ENCODE measurements at regions not wholly inside any gene's neighbourhood (a gene's known extent, or its start where the extent isn't known, plus 50 kb on each side); places are given as distances from the start of the nearest gene placed in this dataset.

DNA sequence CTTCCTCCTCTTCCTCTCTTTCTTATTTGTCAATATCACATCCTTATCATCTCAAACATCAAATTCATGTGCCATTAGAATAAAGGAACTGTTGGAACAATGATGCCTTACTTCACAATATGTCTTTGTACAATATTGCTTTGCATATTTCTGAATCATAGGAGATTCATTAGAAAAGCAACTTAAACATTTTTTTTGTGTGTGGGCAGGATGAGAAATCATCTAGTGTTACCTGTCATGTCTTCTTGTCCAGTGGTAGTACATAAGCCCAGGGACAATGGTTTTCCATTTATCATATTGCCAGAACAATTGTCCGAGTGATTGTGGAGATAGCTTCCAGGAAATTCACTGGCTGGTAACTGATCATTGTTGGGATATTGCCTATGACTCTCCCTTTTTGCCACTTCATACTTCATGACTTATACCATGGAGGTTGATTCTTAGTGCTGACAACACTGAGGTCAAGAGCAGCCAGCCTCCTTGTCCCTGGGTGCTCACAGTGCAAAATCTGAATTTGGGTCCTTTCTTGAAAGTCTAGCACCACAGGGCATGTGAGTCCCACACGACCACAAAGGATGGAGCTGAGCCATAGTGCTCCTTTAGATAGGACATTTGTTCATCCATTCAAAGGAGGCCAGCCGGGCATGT, 215.0 kb downstream of the MDFIC start:
- TF ChIP-seq, protein P1, sequence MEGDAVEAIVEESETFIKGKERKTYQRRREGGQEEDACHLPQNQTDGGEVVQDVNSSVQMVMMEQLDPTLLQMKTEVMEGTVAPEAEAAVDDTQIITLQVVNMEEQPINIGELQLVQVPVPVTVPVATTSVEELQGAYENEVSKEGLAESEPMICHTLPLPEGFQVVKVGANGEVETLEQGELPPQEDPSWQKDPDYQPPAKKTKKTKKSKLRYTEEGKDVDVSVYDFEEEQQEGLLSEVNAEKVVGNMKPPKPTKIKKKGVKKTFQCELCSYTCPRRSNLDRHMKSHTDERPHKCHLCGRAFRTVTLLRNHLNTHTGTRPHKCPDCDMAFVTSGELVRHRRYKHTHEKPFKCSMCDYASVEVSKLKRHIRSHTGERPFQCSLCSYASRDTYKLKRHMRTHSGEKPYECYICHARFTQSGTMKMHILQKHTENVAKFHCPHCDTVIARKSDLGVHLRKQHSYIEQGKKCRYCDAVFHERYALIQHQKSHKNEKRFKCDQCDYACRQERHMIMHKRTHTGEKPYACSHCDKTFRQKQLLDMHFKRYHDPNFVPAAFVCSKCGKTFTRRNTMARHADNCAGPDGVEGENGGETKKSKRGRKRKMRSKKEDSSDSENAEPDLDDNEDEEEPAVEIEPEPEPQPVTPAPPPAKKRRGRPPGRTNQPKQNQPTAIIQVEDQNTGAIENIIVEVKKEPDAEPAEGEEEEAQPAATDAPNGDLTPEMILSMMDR (conservative IDR thresholded peaks at IDR 0.05; ENCODE audit: low read depth, low read length), result no peak
- no peak for TF ChIP-seq EZH2 (IDR thresholded peaks at IDR 0.05; ENCODE audit: borderline replicate concordance, low read depth, low read length, poor library complexity, severe bottlenecking)

Data from A673 (cell line).